NB4 (cell line): ENCODE measurements at regions not wholly inside any gene's neighbourhood (a gene's known extent, or its start where the extent isn't known, plus 50 kb on each side); places are given as distances from the start of the nearest gene placed in this dataset.

Experiments
- CTCF ChIP-seq: IDR thresholded peaks from one replicate; pipeline ENCODE4 v1.5.1; 2012; ENCODE audit warnings: low read depth, low read length
- MAX ChIP-seq: IDR thresholded peaks from 2 replicates; pipeline ENCODE4 v1.6.1; 2011; ENCODE audit warnings: low read depth, low read length

GRCh38 chr18:60040971-60041370 lies 141.2 kb downstream of the PMAIP1 start:
- no peak for TF ChIP-seq MAX
- no peak for TF ChIP-seq CTCF
